ENCODE measurements at regions not wholly inside any gene's neighbourhood (a gene's known extent, or its start where the extent isn't known, plus 50 kb on each side); places are given as distances from the start of the nearest gene placed in this dataset.

DNA sequence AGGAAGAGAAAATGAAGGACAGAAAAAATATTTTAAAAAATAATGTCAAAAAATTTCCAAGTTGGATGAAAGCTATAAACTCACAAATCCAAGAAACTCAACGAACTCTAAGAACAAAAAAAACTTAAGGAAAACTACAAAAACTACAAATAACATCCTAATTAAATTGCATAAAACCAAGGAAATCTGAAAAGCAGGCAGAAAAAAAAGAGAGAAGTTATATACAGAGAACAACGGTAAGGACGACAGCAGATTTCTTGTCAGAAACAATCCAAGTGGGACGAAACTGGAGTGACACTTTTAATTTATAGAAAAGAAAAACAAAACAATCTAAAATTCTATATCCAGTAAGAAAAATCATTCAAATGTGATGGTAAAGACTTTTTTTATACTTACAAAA, 122.2 kb upstream of the LYZL1 start:
- H3K36me3 ChIP-seq, result no peaks in the 10 kb centered on the region
- TF ChIP-seq, protein P1, sequence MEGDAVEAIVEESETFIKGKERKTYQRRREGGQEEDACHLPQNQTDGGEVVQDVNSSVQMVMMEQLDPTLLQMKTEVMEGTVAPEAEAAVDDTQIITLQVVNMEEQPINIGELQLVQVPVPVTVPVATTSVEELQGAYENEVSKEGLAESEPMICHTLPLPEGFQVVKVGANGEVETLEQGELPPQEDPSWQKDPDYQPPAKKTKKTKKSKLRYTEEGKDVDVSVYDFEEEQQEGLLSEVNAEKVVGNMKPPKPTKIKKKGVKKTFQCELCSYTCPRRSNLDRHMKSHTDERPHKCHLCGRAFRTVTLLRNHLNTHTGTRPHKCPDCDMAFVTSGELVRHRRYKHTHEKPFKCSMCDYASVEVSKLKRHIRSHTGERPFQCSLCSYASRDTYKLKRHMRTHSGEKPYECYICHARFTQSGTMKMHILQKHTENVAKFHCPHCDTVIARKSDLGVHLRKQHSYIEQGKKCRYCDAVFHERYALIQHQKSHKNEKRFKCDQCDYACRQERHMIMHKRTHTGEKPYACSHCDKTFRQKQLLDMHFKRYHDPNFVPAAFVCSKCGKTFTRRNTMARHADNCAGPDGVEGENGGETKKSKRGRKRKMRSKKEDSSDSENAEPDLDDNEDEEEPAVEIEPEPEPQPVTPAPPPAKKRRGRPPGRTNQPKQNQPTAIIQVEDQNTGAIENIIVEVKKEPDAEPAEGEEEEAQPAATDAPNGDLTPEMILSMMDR (IDR thresholded peaks at IDR 0.05), result no peak
- intact Hi-C loops (cut with DNase I), result no loop called here

DNA sequence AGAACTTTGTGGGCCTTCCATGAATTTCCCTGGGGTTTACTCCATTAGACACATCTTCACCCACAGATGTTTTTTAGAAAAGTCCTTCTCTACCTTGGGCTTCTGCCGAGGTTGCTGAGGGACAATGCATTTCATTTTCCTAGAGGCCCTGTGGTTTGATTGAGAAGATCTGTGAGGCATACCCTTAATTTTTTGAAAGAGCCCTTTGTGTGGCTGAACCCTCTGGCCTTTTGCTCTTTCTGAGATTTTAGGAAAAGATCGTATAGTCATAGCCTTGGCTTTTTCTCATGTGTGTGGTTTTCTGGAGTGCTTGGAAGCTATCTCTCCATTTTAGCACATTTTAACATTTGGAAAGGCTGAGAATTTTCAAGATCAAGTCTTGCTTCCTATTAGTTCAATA, 119.8 kb upstream of the LYZL1 start:
- H3K27ac ChIP-seq, result no peak overlapping the region
- no peaks in the 10 kb centered on the region for H3K36me3 ChIP-seq
- no peak overlapping the region for H3K4me3 ChIP-seq
- ATAC-seq (no peak), DNase-seq (no peak)
- intact Hi-C loops (cut with DNase I), result no loop called here
- no peaks in the 10 kb centered on the region for H3K27me3 ChIP-seq
- no peaks in the 10 kb centered on the region for H3K4me1 ChIP-seq
- peaks cover 6% of the 10 kb centered on the region for H3K9me3 ChIP-seq
- TF ChIP-seq, protein P1 (IDR thresholded peaks at IDR 0.05), result no peak

More for the DNA sequence above, 122.2 kb upstream of the LYZL1 start:
- ATAC-seq (no peak), DNase-seq (no peak)
- Histone ChIP-seq H3K27ac (no peak overlapping the region), H3K27me3 (no peaks in the 10 kb centered on the region), H3K4me3 (no peak overlapping the region), H3K9me3 (peaks cover 6% of the 10 kb centered on the region), H3K4me1 (no peaks in the 10 kb centered on the region)

DNA sequence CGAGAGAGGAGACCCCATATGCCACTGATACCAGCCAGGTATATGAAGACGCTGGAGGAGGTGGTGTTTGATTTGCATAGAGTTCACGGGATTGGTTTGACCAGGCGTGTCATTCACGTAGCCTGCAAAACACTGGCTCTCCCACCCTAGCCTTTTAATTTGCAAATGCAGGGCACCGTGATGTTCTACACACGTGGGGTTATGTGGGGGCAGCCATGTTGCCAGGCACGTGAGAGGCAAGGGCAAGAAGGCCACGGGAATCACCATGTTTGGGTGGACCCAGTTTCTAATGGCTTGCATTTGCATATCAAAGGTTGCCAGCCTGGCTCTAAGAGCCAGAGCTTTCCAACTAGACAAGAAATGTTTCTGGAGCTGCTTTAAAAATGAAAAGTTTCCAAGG, 117.2 kb upstream of the LYZL1 start:
- DNase-seq (no peak), ATAC-seq (no peak)
- H3K4me3 ChIP-seq, result no peak overlapping the region
- no peaks in the 10 kb centered on the region for H3K36me3 ChIP-seq
- TF ChIP-seq, protein P1 (IDR thresholded peaks at IDR 0.05), result no peak
- H3K27ac ChIP-seq, result no peak overlapping the region
- no peaks in the 10 kb centered on the region for H3K4me1 ChIP-seq
- H3K27me3 ChIP-seq, result no peaks in the 10 kb centered on the region
- intact Hi-C loops (cut with DNase I), result no loop called here
- peaks cover 6% of the 10 kb centered on the region for H3K9me3 ChIP-seq

DNA sequence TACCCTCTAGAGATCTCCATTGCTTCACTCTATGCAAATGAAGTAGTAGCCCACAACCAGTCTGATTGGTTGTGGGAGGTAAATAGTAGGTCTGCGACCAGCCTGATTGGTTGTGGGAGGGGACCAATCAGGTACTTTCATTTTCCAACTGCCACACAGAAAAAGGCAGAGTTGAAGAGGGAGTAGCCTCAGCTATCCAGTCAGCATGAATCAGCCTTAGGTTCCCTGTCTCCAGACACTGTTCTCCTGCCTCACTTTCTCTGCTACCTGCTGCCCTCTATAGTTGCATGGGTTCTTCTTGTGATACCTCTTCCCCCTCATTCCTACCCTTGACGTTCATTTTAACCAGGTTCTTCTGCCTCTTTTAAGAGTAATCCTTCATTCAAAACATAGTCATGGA, 114.5 kb upstream of the LYZL1 start:
- H3K9me3 ChIP-seq, result peaks cover 6% of the 10 kb centered on the region
- TF ChIP-seq, protein P1 (IDR thresholded peaks at IDR 0.05), result no peak
- no peaks in the 10 kb centered on the region for H3K27me3 ChIP-seq
- intact Hi-C loops (cut with DNase I), result no loop called here
- no peaks in the 10 kb centered on the region for H3K36me3 ChIP-seq
- ATAC-seq (no peak), DNase-seq (no peak)
- H3K4me1 ChIP-seq, result no peaks in the 10 kb centered on the region
- H3K27ac ChIP-seq, result no peak overlapping the region
- no peak overlapping the region for H3K4me3 ChIP-seq

DNA sequence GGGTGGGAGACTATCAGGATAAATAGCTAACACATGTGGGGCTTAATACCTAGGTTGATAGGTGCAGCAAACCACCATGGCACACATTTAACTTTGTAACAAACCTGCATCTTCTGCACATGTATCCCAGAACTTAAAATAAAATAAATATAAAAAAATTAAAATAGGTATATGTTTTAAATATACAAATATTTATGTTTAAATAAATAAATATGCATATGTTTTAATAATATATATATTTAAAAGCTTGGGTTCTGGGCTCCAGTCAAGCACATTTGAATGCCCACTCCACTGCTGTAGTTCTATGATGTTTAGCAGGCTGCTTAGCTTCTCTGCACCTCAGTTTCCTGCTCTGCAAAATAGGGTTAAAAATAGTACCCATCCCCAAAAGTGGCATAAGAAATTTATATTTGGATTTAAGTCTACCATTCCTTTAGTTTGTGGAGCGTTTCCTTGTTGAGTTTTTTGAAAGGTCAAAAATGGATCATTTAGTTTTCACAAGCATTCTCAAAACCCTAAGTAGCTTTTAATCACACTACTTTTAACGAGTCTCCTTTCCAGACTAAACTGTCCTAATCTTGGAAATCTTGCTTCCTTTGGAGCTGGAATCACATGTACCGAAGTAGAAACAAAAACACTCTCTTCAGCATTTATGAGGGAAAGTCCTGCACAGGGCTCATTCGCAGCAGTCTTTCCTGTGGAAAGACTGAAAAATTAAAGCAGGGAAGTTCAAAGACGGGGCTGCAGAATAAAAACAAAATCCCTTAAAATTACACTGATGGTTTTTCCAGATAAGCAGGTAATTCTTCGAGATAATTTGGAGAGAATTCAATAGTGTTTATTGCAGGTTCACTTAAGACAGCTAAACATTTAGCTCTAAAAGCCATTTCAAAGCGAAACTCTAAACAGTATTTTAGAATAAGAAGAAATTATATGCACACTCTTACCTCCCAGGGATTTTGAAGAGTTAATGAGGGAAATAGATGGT, 111.7 kb upstream of the LYZL1 start:
- DNase-seq (no peak), ATAC-seq (no peak)
- no peaks in the 10 kb centered on the region for H3K27me3 ChIP-seq
- no peaks in the 10 kb centered on the region for H3K4me1 ChIP-seq
- H3K9me3 ChIP-seq, result no peaks in the 10 kb centered on the region
- no peak overlapping the region for H3K27ac ChIP-seq
- no peak overlapping the region for H3K4me3 ChIP-seq
- H3K36me3 ChIP-seq, result no peaks in the 10 kb centered on the region
- TF ChIP-seq, protein P1 (IDR thresholded peaks at IDR 0.05), result no peak
- intact Hi-C loops (cut with DNase I), result no loop called here

Measured in upper lobe of right lung (tissue), 1 donor.